GM18909 (cell line): ENCODE measurements at regions not wholly inside any gene's neighbourhood (a gene's known extent, or its start where the extent isn't known, plus 50 kb on each side); places are given as distances from the start of the nearest gene placed in this dataset.
A peak's percentile ranks its signal among the peaks of the same experiment; 100 is the strongest.
"Not testable (repeated sequence)": the region's sequence is repeated elsewhere in the genome, so short reads cannot be mapped to it uniquely, and the experiment has no call there.

Experiments
- ATAC-seq: cut with Tn5 transposase; IDR thresholded peaks from one replicate; pipeline ENCODE4 v1.9.1; 2021; ENCODE audit warnings: mild to moderate bottlenecking; ENCODE audit not compliant: unreplicated experiment, poor library complexity

DNA sequence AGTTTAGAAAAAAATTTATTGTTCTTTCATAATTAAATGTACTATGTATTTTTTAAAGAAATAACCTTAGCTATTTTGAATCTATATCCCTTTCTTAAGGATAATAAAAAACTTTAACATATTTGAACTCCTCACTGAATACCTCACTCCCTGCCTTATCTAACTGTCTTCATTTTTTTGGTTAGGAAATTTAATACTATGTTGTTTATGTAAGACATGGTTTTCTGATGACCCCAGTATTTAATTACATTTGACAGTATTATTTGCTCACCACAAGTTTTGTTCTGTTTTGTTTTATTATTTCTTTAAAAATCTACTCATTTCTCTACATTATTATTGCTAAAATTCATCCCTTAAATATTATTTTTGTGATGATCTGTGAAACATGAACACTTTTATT is 394.4 kb upstream of the ADGRB3 start:
- ATAC-seq: no peak

- no peak for ATAC-seq
Observed at GRCh38 chr6:68239034-68239433, 396.0 kb upstream of the ADGRB3 start.

DNA sequence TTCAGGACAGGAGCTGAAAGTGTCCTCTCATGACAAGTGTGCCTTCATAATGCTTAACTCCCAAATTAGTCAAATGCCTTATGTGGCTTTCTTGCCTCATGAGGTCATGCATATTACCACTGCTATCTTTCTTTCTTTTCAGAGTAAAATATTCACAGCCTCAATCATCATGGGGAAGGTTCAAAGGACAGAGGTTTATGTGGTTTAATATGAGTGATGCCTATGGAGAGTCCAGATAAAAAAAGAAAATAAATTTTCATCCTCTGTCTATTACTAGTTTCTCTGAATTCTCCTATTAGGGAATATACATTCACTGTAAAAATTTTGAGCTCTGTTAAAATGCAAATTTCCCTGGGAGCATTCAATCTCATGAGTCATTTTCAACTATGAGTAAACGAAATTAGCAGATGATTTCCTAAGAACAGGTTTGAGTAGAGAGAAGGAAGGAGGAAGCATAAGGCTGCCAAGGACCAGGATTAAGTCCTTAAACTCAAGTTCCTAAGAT is 396.9 kb upstream of the ADGRB3 start:
- peak; percentile 47 for ATAC-seq

DNA sequence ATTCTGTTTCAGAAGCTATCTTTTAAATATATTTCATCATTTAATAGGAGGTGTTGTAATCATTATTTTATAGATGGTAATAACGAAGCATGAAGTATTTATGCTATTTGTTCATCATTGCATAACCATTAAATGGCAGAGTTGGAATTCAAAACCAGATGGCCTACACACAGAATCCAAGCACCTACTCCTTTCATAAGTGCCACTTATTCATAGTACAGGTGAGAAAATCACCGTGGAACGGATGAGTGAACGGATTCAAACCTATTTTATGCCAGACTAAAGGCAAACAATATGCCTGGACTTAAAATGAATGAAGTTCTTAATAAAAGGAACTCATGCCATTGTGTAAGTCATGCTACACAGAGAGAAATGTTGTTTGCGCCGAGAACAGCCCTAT is 397.9 kb upstream of the ADGRB3 start:
- ATAC-seq: no peak

GRCh38 chr6:68235326-68235784 is 399.7 kb upstream of the ADGRB3 start:
- ATAC-seq: no peak

GRCh38 chr6:68233623-68234022 is 401.5 kb upstream of the ADGRB3 start:
- no peak for ATAC-seq

DNA sequence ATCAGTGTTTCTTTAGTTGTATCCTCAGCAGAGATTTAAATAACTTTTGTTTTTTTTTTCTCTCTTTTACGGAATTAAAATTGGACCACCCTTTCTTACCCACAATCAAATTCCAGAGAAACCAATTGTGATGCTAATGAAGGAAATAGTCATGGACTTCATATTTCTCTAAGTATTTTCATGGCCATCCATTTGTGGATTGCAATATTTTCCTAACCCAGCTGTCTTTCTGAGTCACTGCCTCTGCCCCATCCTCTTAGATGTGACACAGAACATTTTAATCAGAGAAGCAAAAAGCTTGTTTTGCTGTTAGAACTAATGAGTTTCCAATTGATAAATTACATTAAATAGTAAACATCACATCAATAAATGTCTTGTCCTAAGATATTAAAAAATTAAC is 405.5 kb upstream of the ADGRB3 start:
- ATAC-seq: no peak

- ATAC-seq: no peak
Observed at GRCh38 chr6:68226460-68226859, 408.6 kb upstream of the ADGRB3 start.

GRCh38 chr6:68225729-68226128 is 409.4 kb upstream of the ADGRB3 start:
- ATAC-seq: no peak

DNA sequence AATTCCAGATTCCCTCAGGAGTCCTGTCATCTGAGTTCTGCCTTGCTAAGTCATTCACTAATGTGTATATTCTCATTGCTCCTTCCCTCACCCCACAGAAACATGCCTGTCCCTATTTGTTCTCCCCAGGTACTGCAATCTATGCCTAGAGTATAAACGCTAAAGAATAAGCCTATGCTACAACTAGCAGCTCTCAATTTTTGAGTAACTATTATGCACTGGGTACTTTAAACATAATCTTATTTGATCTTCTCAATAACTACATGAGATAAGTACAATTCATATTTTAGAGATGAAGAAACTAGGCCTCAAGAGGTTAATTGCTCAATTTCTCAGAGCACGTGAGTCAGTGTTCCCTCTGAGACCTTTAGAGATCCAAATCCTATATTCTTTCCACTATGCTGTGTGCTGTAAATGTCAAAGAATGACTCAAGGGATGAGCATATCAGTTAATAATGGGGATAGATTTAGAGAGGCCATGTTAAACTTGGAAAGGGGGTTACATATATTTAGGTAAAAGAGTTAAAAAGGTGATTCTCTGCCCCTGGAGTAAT is 423.8 kb upstream of the ADGRB3 start:
- no peak for ATAC-seq

GRCh38 chr6:68207612-68208011 is 427.5 kb upstream of the ADGRB3 start:
- not testable (repeated sequence) for ATAC-seq

GRCh38 chr6:68200929-68201328 is 434.2 kb upstream of the ADGRB3 start:
- no peak for ATAC-seq

DNA sequence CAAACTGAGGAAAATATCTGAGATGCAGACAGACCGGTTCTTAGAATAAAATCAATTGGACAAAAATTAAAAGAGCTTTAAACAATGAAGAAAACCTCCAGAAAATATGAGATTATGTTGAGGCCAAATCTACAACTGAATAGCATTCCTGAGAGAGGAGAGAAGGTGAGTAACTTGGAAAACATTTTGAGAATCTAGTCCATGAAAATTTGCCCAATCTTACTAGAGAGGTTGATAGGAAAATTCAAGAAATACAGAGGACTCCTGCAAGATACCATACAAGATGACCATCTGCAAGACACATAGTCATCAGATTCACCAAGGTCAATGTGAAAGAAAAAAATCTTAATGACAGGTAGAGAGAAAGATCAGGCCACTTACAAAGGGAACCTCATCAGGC is 437.7 kb upstream of the ADGRB3 start:
- no peak for ATAC-seq

- no peak for ATAC-seq
Observed at GRCh38 chr6:68196645-68197044, 438.4 kb upstream of the ADGRB3 start.

GRCh38 chr6:68195753-68196152 is 439.3 kb upstream of the ADGRB3 start:
- ATAC-seq: not testable (repeated sequence)

- no peak for ATAC-seq
Observed at GRCh38 chr6:68194846-68195478, 440.1 kb upstream of the ADGRB3 start.

DNA sequence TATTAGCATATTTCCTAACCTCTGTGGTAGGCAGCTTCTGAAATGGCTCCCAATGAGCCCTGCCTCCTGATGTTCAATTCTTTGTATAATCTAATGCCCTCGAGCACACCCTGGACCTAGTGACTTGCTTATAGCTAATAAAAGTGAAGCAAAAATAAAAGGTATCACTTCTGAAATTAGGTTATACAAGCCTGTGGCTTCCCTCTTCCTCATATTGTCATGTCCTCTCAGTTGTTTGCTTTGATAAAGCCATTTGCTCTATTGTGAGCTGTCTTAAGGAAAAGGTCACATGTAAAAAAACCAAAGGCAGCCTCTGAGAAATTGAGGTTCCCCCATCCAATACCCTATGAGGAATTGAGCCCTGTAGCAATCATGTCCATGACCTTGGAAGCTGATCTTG is 442.1 kb upstream of the ADGRB3 start:
- ATAC-seq: no peak

GRCh38 chr6:68189217-68189815 is 445.8 kb upstream of the ADGRB3 start:
- no peak for ATAC-seq

GRCh38 chr6:68186870-68187269 is 448.2 kb upstream of the ADGRB3 start:
- no peak for ATAC-seq

- no peak for ATAC-seq
Observed at GRCh38 chr6:68182386-68182785, 452.7 kb upstream of the ADGRB3 start.

- ATAC-seq: not testable (repeated sequence)
Observed at GRCh38 chr6:68181027-68181426, 454.1 kb upstream of the ADGRB3 start.

GRCh38 chr6:68173616-68174015 is 461.5 kb upstream of the ADGRB3 start:
- no peak for ATAC-seq
